ENCODE measurements at regions not wholly inside any gene's neighbourhood (a gene's known extent, or its start where the extent isn't known, plus 50 kb on each side); places are given as distances from the start of the nearest gene placed in this dataset.

DNA sequence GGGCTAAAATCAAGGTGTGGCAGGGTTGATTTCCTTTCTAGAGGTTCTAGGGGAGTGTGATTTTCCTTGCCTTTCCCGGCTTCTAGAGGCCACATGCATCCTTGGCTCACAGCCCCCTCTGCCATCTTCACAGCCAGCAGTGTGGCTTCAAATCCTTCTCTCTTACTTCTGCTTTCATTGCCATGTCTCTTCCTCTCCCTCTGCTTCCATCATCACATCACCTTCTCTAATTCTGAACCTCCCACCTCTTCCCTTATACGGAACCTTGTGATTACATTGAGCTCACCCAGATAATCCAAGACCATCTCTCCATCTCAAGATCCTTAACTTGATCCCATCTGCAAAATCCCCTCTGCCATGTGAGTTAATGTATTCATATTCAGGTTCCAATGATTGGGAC, 56.2 kb upstream of the RMDN2 start:
- no peak for DNase-seq

GRCh38 chr2:37869304-37869703, 55.8 kb upstream of the RMDN2 start:
- DNase-seq, result no peak

GRCh38 chr2:37869771-37870170, 55.3 kb upstream of the RMDN2 start:
- no peak for DNase-seq

GRCh38 chr2:37870829-37871228, 54.3 kb upstream of the RMDN2 start:
- no peak for DNase-seq

DNA sequence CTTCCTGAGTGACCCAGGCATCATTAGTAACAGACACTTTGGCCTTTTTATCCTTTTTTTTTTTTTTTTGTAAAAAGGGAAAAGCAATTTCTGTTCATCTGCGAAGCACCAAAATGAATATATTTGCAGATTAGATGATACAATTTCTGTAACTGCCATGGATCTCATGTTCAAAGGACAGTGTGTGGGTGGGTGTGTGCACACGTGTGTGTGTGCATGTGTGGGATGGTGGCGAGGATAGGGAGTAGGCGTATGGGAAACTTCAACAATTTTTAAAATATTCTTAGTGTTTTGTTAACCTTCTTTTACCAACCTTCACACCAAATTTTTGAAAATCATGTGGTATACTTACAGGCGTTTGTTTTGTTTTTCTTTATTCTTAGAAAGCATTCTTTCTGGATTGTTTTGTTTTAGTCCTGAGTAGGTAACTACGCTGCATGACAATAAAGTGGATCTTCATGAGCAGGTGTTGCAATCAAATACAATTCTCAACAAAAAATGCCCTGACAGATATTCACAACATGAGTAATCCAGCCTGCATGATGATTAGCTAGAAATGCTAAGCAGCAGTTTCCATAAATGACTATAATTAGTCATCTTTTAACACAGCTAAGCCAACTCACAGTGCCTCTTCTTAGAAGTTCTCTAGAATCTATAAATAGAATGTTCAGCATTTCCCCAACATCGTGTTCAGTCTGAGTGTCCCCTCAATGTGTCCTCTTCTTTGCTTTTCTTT, 53.5 kb upstream of the RMDN2 start:
- no peak for DNase-seq

- DNase-seq, result no peak
These were observed 52.8 kb upstream of the RMDN2 start for GRCh38 chr2:37872192-37872750.

GRCh38 chr2:37873229-37873628, 51.9 kb upstream of the RMDN2 start:
- DNase-seq, result no peak

DNA sequence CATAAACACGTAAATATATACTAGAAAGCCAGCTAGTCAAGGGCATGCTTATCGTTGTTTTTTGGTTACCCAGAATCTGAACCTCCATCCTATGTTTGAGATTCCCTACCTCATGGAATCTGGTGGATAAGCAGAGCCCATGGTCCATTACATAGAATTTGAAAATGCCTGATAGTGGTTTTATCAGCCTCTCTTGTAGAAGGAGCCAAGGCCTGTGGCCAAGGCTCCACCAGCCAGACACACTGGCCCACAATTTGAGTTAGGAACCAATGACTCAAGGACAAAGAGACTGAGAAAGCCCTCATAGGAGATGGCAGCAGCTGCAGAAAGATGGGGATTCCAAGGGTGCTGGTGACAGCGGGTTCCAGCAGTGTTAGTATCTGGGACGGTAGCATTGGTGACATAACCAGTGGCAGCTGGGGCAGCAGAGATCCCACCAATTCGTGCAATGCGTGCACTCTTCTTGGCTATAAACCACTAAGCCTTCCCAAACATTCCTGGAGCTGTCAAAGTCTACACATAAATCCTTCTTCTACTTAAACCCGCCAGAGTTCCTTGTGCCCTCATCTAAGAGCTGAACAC, 51.2 kb upstream of the RMDN2 start:
- DNase-seq, result no peak

DNA sequence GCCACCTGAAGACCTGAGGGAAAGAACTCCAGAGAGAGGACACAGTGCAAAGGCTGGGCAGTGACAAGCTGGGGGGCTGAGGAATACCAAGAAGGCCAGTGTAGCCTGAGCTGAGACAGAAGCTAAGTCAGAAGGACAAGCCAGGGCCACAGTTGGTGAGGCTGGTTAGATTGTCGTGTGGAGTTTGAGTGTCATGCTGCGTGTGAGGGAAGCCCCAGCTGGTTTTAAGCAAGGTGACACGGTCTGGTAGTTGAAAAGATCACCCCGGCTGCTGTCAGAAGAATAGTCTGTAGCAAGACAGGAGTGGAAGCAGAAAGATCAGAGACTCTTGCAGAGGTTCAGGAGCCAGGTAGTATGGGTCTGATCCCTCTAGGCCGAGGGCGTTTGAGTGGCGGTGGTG, 50.6 kb upstream of the RMDN2 start:
- DNase-seq, result no peak

Data from CD4-positive, alpha-beta T cell treated with Interleukin-1 beta for 1 hour (primary cell).